ENCODE measurements at regions not wholly inside any gene's neighbourhood (a gene's known extent, or its start where the extent isn't known, plus 50 kb on each side); places are given as distances from the start of the nearest gene placed in this dataset.
"Not testable (repeated sequence)": the region's sequence is repeated elsewhere in the genome, so short reads cannot be mapped to it uniquely, and the experiment has no call there.

GRCh38 chr11:23257088-23257487 lies 396.8 kb upstream of the CCDC179 start:
- no peak for DNase-seq (ENCODE audit: low spot score)

GRCh38 chr11:23257556-23257955 lies 397.3 kb upstream of the CCDC179 start:
- no peak for DNase-seq (ENCODE audit: low spot score)

GRCh38 chr11:23263466-23263865 lies 403.2 kb upstream of the CCDC179 start:
- DNase-seq (ENCODE audit: low spot score) = no peak

- DNase-seq (ENCODE audit: low spot score) = no peak
These were observed 411.8 kb upstream of the CCDC179 start for GRCh38 chr11:23272095-23272494.

- DNase-seq (ENCODE audit: low spot score) = no peak
These were observed 417.8 kb upstream of the CCDC179 start for GRCh38 chr11:23278121-23278520.

GRCh38 chr11:23280088-23280487 lies 419.8 kb upstream of the CCDC179 start:
- DNase-seq (ENCODE audit: low spot score) = no peak

GRCh38 chr11:23283666-23284065 lies 423.4 kb upstream of the CCDC179 start:
- no peak for DNase-seq (ENCODE audit: low spot score)

GRCh38 chr11:23284631-23285030 lies 424.4 kb upstream of the CCDC179 start:
- no peak for DNase-seq (ENCODE audit: low spot score)

GRCh38 chr11:23288003-23288783 lies 427.9 kb upstream of the CCDC179 start:
- DNase-seq (ENCODE audit: low spot score) = no peak

GRCh38 chr11:23295241-23295640 lies 435.0 kb upstream of the CCDC179 start:
- no peak for DNase-seq (ENCODE audit: low spot score)

GRCh38 chr11:23308041-23308440 lies 447.8 kb upstream of the CCDC179 start:
- DNase-seq (ENCODE audit: low spot score) = no peak

- DNase-seq (ENCODE audit: low spot score) = no peak
These were observed 450.0 kb upstream of the CCDC179 start for GRCh38 chr11:23310276-23310675.

GRCh38 chr11:23311986-23312940 lies 452.0 kb upstream of the CCDC179 start:
- no peak for DNase-seq (ENCODE audit: low spot score)

GRCh38 chr11:23313001-23313400 lies 452.7 kb upstream of the CCDC179 start:
- no peak for DNase-seq (ENCODE audit: low spot score)

GRCh38 chr11:23314162-23314561 lies 453.9 kb upstream of the CCDC179 start:
- no peak for DNase-seq (ENCODE audit: low spot score)

- no peak for DNase-seq (ENCODE audit: low spot score)
These were observed 455.0 kb upstream of the CCDC179 start for GRCh38 chr11:23315286-23315685.

- DNase-seq (ENCODE audit: low spot score) = no peak
These were observed 457.5 kb upstream of the CCDC179 start for GRCh38 chr11:23317816-23318215.

- no peak for DNase-seq (ENCODE audit: low spot score)
These were observed 458.4 kb upstream of the CCDC179 start for GRCh38 chr11:23318670-23319069.

GRCh38 chr11:23320131-23320530 lies 459.9 kb upstream of the CCDC179 start:
- DNase-seq (ENCODE audit: low spot score) = no peak

GRCh38 chr11:23335586-23335985 lies 475.3 kb upstream of the CCDC179 start:
- DNase-seq (ENCODE audit: low spot score) = not testable (repeated sequence)

- no peak for DNase-seq (ENCODE audit: low spot score)
These were observed 476.7 kb upstream of the CCDC179 start for GRCh38 chr11:23336961-23337360.

GRCh38 chr11:23353611-23354010 lies 493.3 kb upstream of the CCDC179 start:
- no peak for DNase-seq (ENCODE audit: low spot score)

GRCh38 chr11:23359297-23359696 lies 499.0 kb upstream of the CCDC179 start:
- DNase-seq (ENCODE audit: low spot score) = peak; percentile 0
